BJ (cell line): ENCODE measurements at regions not wholly inside any gene's neighbourhood (a gene's known extent, or its start where the extent isn't known, plus 50 kb on each side); places are given as distances from the start of the nearest gene placed in this dataset.
"Not testable (repeated sequence)": the region's sequence is repeated elsewhere in the genome, so short reads cannot be mapped to it uniquely, and the experiment has no call there.

Source experiments
- CTCF ChIA-PET: fragments of 350-600 bp; formaldehyde crosslinking; extraction: SDS; loops from one replicate; lab custom pipeline; 2021; ENCODE audit warnings: antibody characterized with exemption, inconsistent platforms; lab: Yijun Ruan, JAX
- POLR2A ChIA-PET: fragments of 300-600 bp; sonication (Branson Sonifier 250); formaldehyde crosslinking; extraction: SDS; loops from one replicate; lab custom pipeline; 2021; ENCODE audit warnings: antibody characterized with exemption; lab: Charles Lee
- DNase-seq: peaks from one replicate; pipeline ENCODE4 v3.0.0-alpha.2; 2011; ENCODE audit warnings: low read depth
- H3K27me3 ChIP-seq: 2 replicates; pipeline ENCODE4 v1.6.0; 2011; ENCODE audit warnings: low read length; ENCODE audit not compliant: control insufficient read depth, insufficient read depth
- H3K36me3 ChIP-seq: 2 replicates; pipeline ENCODE4 v1.5.1; 2011; ENCODE audit warnings: low read length; ENCODE audit not compliant: control insufficient read depth, insufficient read depth
- H3K4me3 ChIP-seq: 2 replicates; pipeline ENCODE4 v1.5.1; 2011; ENCODE audit warnings: low read depth, mild to moderate bottlenecking, control low read depth, low read length
- TF ChIP-seq, protein P1 (sequence below): IDR thresholded peaks from 2 replicates; pipeline ENCODE4 v1.5.1; 2011; ENCODE audit warnings: low read depth, mild to moderate bottlenecking, control low read depth, inconsistent platforms, low read length, moderate library complexity; ENCODE audit not compliant: insufficient read depth

DNA sequence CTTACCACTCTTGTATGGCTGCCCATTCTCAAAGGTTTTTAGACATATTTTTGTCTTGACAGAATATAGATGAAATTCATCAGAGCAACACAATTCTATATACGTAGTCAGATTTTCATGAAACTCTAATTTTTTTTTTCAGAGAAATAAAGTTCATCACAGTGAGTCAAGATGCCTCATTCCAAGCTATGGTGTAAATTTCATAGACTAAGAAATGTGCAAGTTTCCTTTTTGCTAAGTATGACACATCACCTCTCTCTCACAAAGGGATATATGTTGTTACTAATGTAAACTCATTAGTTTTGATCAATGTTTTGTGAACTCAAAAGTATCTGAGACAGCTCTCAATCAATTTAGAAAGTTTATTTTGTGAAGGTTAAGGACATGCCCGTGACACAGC is 60.4 kb upstream of the ATXN3L start:
- DNase-seq = no peak
- TF ChIP-seq, protein P1, sequence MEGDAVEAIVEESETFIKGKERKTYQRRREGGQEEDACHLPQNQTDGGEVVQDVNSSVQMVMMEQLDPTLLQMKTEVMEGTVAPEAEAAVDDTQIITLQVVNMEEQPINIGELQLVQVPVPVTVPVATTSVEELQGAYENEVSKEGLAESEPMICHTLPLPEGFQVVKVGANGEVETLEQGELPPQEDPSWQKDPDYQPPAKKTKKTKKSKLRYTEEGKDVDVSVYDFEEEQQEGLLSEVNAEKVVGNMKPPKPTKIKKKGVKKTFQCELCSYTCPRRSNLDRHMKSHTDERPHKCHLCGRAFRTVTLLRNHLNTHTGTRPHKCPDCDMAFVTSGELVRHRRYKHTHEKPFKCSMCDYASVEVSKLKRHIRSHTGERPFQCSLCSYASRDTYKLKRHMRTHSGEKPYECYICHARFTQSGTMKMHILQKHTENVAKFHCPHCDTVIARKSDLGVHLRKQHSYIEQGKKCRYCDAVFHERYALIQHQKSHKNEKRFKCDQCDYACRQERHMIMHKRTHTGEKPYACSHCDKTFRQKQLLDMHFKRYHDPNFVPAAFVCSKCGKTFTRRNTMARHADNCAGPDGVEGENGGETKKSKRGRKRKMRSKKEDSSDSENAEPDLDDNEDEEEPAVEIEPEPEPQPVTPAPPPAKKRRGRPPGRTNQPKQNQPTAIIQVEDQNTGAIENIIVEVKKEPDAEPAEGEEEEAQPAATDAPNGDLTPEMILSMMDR = no peak
- CTCF ChIA-PET = no interaction called here
- Histone ChIP-seq H3K4me3 (no peak overlapping the region), H3K27me3 (no peaks in the 10 kb centered on the region), H3K36me3 (no peaks in the 10 kb centered on the region)
- POLR2A ChIA-PET = no interaction called here

DNA sequence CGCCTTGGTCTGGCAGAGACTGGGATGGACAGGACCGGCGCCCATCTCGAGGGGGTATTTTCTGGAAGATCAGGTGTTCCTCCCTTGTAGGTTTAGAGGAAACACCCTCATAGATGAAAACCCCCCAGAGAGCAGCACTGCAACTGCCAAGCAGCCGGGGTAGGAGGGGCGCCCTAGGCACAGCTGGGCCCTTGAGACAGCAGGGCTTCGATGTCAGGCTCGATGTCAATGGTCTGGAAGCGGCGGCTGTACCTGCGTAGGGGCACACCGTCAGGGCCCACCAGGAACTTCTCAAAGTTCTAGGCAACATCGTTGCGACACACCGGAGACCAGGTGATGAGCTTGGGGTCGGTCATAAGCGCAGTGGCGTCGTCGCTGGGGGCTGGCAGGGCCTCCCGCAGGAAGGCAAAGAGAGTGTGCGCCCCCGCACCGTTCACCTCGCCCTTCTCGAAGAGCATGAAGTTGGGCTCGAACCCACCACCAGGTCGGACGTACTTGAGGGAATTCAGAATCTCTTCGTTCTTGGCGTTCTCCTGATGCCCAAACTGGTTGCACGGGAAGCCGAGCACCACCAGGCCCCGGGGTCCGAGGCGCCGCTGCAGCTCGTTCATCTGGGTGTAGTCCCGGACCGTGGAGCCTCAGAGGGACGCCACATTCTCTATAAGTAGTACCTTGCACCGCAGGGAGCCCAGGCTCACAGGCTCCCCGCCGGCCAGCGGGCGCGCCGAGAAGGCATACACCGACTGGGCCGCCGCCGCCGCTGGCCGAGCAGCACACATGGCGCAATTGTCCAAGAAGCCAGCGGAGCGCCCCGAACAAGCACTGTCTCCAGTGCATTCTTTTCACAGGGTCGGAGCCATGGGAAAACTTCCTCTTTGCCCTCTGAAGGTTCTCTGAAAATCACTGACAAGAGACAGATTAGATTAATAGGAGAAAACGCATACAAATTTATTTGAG is 59.0 kb upstream of the ATXN3L start:
- H3K27me3 ChIP-seq, POLR2A ChIA-PET, CTCF ChIA-PET, H3K4me3 ChIP-seq, DNase-seq, H3K36me3 ChIP-seq: not testable (repeated sequence)

DNA sequence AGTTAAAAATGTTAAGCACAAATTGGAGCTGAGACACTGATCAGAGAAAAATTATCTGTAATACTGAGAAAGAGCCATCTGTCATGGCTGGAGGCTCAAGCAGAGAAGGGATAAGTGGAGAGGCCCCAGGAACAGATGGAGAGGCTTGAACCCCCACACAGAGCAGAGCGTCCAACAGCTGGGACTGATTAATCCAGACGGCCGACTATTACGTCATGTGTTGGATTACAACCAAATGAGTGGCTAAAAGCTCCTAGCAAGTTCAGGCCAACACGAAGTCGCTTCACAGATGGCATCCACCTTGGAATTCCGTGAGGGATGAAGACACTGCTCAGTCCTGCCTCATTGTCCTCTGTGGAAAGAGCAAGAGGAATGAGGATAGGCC is 57.7 kb upstream of the ATXN3L start:
- DNase-seq = peak; percentile 76
- POLR2A ChIA-PET = no interaction called here
- no peaks in the 10 kb centered on the region for H3K27me3 ChIP-seq
- CTCF ChIA-PET = interaction anchor here (0.6 to 1.6 kb wide), 4 partner anchors 70 to 431 kb away, joined by 3 to 5 read pairs (median 4); no protein-coding TSS in a partner anchor
- TF ChIP-seq, protein P1 = no peak
- H3K36me3 ChIP-seq = no peaks in the 10 kb centered on the region
- no peak overlapping the region for H3K4me3 ChIP-seq

DNA sequence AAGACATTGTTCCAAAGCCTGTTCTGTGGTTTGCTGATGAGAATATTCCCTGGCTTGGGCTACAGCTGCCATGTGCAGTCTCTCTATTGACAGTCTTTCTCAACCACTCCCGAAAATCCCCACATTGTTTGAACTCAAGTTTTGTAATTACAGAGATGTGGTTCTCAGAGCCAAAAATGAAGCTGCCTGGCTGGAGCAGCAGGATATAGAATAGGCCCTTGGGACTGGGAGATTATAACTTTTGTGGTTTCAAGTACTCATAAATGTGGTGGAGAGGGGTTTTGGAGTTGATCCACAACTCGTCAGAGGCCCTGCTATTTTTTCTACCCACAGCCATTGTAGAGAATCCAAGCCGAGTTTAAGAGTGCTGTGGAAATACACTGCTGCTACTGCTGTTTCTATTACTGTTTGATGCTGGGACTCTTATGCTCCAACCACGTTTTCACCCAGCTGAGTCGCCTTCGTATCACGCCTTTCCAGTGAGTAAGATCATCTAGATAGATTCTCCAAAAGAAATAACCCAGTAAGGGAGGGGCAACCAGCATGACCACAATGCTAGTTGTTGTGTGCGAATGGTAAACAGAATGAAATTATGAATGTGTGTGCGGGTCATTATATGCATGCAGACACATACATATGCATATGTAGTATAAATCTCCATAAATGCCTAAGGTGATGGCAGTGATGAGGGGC is 57.1 kb upstream of the ATXN3L start:
- Histone ChIP-seq H3K36me3 (no peaks in the 10 kb centered on the region), H3K27me3 (no peaks in the 10 kb centered on the region), H3K4me3 (no peak overlapping the region)
- ChIA-PET CTCF (interaction anchor here (0.6 to 1.6 kb wide), 3 partner anchors 69 to 430 kb away, joined by 3 to 5 read pairs (median 4); no protein-coding TSS in a partner anchor), POLR2A (interaction anchor here (0.6 kb wide), 1 partner anchor 398 kb away, joined by 4 read pairs; no protein-coding TSS in a partner anchor)
- TF ChIP-seq, protein P1 = no peak
- DNase-seq = peak; percentile 91

DNA sequence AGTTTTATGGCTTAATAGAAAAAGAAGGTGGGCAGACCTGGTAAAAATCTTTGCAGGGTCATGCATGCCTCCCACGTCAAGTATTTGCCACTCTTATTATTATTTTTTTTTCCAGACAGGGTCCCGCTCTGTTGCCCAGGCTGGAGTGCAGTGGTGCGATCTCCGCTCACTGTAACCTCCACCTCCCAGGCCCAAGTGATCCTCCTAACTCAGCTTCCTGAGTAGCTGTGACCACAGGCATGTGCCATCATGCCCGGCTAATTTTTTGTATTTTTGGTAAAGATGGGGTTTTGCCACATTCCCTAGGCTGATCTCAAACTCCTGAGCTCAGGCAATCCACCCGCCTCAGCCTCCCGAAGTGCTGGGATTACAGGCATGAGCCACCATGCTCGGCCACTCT is 55.7 kb upstream of the ATXN3L start:
- DNase-seq, CTCF ChIA-PET, H3K4me3 ChIP-seq, H3K36me3 ChIP-seq, POLR2A ChIA-PET, H3K27me3 ChIP-seq: not testable (repeated sequence)

DNA sequence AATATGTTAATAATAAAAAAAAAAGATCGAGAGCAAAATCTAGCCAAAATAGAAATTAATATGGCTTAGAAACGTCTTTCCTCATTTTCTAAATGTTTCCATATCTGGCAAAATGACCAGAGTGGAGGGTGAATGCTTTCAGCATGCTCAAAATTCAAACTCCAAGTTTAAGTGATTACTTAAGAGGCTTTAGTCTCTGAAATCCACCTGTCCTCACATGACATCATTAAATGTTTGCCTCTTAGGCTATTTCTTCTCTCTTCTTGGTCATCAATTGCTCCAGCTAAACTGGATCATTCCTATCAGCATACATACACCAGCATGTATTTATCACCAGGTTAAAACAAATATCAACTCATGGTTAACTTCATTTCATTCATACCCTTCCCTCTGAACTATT is 54.5 kb upstream of the ATXN3L start:
- POLR2A ChIA-PET = no interaction called here

More for the DNA sequence above, 54.5 kb upstream of the ATXN3L start:
- TF ChIP-seq, protein P1 = no peak
- Histone ChIP-seq H3K27me3 (no peaks in the 10 kb centered on the region), H3K36me3 (no peaks in the 10 kb centered on the region), H3K4me3 (no peak overlapping the region)
- DNase-seq = no peak
- CTCF ChIA-PET = interaction anchor here (1.0 kb wide), 1 partner anchor 114 kb away, joined by 3 read pairs; no protein-coding TSS in a partner anchor
